GM21447 (cell line): ENCODE measurements at regions not wholly inside any gene's neighbourhood (a gene's known extent, or its start where the extent isn't known, plus 50 kb on each side); places are given as distances from the start of the nearest gene placed in this dataset.
"Not testable (repeated sequence)": the region's sequence is repeated elsewhere in the genome, so short reads cannot be mapped to it uniquely, and the experiment has no call there.

Source experiments
- ATAC-seq: cut with Tn5 transposase; IDR thresholded peaks from one replicate; pipeline ENCODE4 v1.9.1; 2021; ENCODE audit not compliant: unreplicated experiment

DNA sequence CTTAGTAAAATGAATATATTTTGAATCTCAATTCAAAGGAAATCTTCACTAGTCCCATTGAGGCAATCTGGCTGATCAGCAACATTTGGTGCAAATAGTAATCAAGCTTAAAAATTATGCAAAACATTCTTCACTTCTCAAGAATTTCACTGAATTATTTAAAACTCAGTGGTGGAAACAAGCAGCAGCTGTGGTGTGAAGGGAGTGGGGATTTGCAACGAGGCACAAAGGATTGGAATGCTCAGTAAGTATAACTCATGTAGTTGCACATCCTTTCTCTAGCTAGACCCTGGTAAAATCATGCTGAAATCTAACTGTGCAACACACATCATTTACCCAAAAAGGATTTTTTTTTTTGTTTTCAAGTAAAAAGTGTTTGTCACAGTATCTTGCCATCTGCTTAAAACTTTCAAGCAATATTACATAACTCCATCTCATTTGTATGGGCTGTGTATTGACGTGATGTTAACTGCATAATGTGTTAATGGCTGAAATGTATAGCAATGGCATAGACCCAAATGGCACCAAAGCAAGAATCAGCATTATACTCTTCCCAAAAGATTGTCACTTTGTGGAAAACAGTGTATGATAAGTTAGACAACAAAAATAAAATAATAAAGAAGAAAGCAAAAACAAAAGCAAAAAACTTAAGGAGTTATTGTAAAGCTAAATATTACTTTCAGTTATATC lies 816.6 kb downstream of the EPHA3 start:
- ATAC-seq, result no peak

DNA sequence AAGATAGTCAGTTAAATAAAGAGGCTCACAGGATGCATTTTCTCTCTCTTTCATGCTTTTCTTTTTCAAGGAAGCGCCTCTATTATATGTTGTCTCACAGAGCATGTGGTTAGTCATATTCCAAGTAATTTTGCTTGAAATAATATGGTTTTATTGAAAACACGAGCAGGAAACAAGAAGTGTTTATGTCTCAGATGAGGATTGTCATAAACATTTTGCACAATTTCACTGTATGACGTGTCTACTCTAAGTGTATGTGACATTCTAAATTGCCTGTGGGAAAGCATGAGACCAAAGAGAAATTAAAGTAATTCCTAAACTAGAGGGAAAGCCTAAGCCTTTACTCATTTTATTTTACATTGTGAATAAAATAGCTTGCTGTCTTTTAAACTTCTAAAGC lies 818.6 kb downstream of the EPHA3 start:
- no peak for ATAC-seq

DNA sequence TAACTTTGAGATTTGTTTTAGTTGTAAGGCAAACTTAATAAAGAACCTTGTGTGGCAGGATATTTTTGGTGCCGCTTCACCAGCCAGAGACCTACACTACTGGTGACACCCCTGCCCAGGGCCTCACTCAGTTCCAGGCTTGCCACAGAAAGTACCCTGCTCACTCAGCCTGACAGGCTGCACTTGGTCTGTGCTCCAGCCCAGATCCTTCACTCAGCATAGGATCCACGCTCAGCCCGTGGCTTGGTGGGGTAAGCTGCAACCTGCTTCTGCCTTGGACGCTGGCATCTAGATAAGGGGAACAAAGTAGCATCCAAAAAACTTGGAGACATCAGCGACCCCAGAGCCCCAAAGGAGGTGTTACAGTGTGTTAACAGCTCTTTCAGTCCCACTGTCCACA lies 825.5 kb downstream of the EPHA3 start:
- ATAC-seq, result no peak

DNA sequence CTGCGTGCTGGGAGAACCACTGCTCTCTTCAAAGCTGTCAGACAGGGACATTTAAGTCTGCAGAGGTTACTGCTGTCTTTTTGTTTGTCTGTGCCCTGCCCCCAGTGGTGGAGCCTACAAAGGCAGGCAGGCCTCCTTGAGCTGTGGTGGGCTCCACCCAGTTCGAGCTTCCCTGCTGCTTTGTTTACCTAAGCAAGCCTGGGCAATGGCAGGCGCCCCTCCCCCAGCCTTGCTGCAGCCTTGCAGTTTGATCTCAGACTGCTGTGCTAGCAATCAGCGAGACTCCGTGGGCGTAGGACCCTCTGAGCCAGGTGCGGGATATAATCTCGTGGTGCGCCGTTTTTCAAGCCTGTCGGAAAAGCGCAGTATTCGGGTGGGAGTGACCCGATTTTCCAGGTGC lies 837.0 kb downstream of the EPHA3 start:
- not testable (repeated sequence) for ATAC-seq

DNA sequence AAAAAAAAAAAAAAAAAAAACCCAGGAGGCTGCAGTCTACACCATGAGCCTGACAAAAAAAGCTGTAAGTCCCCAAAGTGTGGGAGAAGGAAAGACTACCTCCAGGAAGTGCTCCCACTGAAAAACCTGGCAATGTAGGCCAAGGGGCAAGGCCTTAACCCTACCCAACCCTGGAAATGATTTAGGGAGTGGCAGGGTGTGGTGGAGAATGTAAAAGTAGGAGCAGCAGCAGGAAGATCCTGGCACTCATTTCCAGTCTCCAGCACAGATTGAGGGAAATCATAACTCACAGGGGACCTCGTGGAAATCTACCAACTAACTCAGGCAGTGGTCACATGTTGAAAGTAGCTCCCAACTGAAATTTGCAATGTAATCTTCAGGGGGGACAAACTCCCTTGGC lies 839.5 kb downstream of the EPHA3 start:
- no peak for ATAC-seq

DNA sequence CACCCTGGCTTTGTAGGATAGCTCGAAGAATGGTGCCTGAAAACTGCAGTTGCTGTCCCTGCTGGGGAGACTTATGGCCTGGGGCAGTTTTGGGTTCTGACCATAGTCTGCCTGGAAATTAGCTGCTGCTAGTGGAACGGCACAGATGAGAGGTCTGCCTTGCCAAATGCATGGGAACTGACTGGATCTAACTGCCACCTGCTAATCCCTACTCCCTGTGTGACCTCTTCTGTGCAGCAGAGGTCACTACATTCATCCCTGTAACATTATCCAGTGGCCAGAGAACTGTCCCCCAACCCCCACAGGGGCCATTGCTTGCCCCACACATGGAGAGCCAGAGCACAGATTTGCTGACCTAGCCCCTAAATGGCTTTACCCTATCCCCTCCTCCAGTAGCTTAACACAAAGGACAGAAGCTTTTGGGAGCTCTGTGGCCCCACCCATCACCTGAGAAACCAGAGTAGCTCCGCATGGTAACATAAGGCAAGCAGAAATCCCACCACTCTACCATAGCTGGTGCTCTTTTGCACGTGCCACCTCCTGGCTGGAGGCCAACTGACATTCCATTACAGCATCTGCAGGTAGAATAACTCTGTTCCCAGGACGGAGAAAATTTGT lies 840.0 kb downstream of the EPHA3 start:
- ATAC-seq, result no peak

DNA sequence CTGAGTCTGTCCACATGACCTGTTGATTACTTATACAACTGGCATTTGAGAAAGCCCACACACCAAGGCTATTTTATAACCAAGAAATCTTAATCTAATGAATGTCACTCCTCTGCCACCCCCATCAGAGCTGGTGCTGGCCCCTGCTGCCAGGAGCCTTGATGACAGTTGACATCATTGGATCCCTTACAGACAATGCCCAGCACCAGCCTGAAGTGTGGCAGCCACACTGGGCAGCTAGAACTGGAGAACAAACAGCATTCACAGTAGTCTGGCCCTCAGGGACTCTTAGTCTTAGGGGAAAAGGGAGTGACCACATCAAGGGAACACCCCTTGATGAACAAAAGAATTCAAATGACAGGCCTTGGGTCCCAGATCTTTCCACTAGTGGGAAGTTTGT lies 840.6 kb downstream of the EPHA3 start:
- no peak for ATAC-seq

DNA sequence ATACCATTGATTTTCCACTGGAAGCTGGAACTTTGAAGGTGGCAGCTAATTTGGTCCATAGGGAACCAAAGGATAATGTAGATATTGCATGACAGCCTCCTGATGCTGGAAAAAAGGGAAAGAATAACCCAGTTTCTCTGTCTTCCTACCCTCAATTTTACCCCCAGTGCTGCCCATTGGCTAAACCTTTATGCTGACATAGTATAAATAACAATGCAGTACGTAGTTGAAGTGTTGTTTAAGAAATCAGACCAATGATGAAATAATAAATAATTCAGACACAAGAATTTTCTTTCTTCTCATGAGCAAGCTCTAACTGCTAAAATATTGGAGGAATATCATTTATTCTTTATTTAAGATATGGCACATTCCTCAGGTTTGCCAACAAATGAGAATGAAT lies 843.4 kb downstream of the EPHA3 start:
- ATAC-seq, result no peak

DNA sequence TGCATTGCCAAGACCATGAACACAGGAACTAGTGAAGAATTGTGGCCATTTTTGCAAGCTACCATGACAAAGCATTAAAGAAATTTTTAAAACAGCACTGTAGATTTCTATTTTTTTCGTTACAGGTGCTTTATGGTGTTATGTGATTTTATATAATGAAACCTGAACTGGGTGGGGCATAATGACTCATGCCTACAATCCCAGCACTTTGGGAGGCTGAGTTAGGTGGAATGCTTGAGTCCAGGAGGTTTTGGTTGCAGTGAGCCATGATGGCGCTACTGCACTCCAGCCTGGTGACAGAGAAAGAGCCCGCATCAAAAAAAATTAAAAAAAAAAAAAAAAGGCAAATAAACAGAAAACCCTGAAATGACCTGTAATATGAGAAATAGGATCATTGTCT lies 846.7 kb downstream of the EPHA3 start:
- no peak for ATAC-seq

DNA sequence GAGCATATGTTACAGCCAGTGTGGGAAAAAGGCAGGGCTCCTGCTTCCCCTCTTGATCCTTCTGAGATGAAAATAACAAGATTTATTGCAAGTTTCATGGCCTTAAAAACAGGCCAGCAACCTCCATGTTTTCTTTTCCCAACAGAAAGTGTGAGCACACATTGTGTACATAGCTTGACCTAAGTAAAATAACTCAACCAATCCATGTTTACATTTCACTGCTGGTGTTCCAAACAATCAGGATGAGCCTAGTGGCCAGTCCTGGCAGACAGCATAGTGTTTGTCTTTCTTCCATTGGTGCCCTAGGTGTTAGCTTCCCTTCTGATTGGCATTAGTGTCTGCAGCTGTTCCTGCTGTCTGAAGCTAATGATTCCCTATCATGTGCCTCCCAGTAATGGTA lies 847.7 kb downstream of the EPHA3 start:
- ATAC-seq, result no peak

DNA sequence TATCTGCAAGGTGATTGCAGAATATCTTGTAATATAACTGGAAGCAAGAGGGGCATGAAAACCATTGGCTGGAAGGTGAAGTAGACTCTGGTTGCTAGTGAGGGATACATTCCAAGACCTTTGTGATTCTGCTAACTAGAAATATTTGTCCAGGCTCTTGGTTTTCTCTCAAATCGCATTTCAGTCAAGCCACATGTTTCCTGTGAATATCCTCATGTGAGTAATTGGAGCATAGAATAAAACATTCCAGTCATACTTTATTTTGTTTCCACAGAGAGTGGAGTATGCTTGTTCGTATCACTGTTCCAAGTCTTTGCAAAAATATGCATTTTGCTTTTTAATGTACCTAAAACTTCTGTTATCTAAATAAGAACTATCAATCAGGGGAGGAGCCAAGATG lies 850.0 kb downstream of the EPHA3 start:
- ATAC-seq, result no peak

DNA sequence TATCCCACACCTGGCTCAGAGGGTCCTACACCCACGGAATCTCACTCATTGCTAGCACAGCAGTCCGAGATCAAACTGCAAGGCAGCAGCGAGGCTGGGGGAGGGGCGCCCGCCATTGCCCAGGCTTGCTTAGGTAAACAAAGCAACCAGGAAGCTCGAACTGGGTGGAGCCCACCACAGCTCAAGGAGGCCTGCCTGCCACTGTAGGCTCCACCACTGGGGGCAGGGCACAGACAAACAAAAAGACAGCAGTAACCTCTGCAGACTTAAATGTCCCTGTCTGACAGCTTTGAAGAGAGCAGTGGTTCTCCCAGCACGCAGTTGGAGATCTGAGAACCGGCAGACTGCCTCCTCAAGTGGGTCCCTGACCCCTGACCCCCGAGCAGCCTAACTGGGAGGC lies 850.7 kb downstream of the EPHA3 start:
- not testable (repeated sequence) for ATAC-seq

DNA sequence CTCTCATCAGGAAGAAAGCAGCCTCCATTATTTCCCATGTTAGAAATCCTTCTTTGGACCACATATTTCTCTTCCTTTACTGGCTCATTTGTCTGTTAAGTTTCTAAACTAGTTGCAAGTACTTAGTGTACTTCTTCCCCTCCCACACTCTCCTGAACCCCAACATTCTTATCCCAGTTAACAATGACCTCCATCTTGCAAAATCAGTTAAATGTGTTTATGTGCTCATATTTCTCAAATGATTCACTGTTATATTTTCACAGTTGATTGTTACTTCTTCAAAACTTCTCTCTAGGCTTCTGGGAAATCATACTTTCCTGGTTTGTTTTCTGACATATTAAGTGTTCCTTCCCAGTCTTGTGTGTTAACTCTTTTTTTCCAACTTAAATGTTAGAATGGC lies 856.9 kb downstream of the EPHA3 start:
- ATAC-seq, result no peak

DNA sequence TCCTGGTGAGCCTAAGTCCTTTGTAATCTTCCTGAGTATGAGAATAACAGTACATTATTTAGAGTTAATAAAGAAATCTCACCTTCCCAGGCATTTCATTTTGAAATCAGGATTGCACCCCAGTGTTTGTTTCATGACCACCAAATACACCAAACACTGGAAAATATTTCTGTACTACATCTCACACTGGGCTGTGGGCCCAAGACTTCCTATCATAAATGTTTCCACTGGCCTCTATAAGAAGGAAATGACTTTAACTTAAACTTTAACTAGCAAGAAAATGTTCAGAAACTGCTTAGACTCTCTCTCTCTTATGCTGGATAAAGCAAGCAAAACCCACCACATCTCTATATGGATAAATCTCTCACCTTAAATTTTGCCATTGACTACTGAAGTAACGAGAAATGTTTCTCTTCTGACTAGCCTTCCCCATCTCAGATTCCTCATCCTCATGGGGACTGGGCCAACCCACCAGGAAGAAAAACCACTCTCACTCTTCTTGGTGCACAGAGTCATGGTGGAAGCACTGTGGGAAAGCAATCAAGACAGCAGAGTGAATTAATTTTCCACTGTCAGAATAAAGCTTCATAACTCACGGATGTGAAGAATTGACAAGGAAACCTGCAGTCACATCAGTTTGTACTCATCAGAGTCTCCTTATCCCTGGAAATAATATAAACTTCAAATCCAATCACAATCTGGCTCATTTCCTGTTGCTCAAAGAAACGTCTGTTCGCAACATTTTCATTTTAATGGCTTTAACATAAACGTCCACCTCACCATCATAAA lies 859.6 kb downstream of the EPHA3 start:
- no peak for ATAC-seq

DNA sequence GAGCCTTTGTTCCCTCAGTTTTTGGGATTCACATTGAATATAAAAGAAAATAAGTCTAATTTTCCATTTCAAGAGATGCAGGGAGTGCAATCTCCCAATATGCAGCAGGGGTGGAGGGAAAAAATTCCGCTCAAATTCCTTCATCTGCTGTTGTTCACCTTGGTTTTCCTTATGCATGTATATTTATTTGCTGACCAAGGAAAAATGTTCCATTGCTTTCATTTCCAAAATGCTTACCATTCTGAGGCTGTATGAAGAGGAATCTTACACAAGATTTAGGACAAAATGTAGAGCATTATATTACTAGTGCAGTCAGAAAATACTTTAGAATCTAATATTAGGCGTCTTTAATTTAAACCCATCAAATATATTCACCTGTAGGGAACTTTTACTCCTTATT lies 863.9 kb downstream of the EPHA3 start:
- ATAC-seq, result no peak

DNA sequence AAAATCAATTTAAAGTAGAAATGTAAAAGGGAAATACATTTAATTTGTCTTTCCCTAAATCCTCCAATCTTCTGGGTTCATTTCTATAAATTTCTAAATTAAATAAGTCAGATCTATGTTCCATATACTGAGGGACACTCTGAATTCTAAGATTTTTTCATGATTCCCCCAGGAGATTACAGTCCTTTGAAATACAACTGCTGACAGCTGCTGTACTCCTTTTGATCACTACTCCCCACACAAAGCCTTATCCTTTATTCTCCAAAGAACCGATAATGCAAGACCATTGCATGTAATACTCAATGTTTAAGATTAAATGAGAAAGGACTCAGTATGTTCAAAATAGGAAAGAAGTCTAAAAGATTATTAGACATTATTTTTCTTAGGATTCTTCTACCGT lies 865.7 kb downstream of the EPHA3 start:
- ATAC-seq, result no peak

DNA sequence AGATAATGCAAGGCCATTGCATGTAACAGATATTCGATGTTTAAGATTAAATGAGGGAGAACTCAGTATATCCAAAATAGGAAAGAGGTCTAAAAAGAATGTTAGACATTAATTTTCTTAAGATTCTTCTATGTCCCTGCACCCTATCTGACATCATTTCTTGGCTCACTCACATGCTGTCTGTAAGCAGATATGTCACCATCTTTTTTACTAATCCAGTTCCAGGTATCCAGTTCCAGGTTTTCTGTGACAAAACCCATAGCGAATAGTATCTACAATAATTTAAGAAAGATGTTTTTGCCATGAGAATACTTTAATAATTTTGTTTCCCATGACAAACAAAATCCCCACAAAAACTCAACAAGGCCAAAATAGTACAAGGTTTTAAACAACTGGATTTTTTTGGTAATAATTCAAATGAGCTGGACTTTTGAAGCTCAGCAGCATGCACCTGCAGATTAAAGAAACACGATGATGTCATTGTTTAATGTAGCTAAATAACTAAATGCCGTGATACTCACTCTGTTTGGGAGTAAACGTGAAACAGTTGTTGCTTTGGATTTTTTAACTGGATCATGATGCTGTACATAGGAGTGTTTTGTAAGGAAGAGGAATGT lies 867.6 kb downstream of the EPHA3 start:
- no peak for ATAC-seq

DNA sequence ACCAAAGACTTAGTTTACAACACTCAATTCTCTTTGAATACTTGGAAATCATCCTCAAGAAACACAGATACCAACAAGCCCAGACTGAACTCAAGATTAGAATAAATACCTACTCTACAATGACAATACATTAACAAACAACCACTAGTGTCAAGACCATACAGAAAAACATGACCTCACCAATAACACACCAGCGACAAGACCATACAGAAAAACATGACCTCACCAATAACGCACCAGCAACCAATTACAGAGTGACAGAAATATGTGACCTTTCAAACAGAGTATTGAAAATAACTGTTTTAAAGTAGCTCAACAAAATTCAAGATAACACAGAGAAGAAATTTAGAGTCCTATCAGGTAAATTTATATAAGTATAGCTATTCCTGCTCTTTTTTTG lies 876.0 kb downstream of the EPHA3 start:
- no peak for ATAC-seq

DNA sequence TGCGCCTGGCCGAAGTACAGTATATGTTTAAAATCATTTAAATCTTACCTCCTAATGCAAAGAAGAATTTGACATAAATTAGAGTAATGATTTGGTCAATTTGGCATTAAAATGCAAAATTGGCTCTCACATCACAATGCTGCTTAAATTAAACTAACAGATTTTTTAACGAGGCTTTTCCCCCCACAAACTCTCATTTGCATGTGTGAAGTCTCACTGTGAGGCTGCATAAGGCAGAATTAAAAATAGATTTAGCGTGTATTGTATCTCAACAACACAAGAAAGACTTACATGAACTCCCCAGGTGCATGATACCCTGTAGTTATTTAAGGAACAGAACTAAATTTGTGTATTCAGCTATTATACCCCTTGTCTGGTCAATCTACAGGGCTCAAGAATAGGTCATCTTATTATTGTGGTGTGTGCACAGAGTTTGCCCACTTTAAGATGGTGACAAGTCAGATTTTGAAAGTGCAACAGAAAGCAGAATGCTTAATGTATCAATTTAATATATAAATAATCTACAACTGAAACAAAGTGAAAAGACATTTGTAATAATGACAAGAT lies 897.9 kb downstream of the EPHA3 start:
- ATAC-seq, result no peak

DNA sequence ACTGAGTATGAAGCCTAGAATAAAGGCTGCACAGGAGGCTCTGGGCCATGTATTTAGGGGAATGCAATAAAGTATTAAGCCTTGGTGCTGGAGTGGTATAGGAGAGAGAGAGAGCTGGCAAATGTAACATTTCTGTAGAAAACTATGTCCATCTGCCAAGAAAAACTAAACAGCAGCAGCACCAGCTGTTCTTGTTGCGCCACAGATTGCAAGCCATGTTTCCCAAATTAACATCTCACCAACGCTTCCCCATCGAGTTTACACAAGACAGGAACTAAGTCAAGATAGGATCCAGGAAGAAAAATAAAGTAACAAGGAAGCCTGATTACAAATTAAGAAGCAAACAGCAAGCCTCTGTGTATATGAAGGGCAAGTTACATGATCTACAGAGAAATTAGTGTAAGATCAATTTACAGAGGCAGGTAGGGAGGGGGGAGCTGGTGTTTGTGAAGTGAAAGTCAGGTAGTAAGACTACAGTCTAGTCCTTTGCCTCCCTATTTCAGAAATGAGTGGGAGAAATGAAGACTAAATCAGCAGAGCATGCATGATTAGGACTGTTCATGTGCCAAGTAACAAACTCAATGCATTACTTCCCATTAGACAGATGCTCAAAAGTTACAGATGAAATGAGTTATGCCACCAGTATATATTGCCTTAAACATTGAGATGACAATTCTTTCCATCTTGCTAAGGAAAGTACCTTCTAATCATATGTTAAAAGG lies 900.5 kb downstream of the EPHA3 start:
- ATAC-seq, result no peak

DNA sequence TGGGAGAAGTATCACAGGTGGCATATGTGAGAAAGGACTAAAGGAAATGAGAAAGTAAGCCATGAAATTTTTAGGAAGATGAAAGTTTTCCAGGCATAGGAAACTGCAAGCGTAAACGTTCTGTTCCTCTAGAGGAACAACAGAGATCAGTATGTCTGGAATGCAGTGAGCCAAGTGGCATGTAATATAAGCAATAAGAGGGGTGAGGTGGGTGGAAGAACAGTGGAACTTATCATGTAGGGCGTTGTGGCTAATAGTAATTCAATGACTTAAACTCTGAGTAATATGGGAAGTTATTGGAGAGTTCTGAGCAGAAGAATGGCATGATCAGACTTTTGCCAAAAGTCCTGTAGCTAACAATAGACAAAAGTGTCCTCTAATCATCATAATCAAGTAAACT lies 902.9 kb downstream of the EPHA3 start:
- ATAC-seq, result no peak
